Mucosa of descending colon (tissue), 3 donors: ENCODE measurements at regions not wholly inside any gene's neighbourhood (a gene's known extent, or its start where the extent isn't known, plus 50 kb on each side); places are given as distances from the start of the nearest gene placed in this dataset.

Source experiments
- ATAC-seq: fragments of 200-7000 bp; cut with Tn5 transposase; one replicate; pipeline ENCODE4 v1.9.1; 2020; ENCODE audit warnings: mild to moderate bottlenecking, moderate library complexity
- DNase-seq, 3 donors: peaks; one replicate each; pipeline ENCODE4 v3.0.0-alpha.2; 2020
- H3K36me3 ChIP-seq: fragments of 200-600 bp; one replicate; pipeline ENCODE4 v1.8.0; 2021; ENCODE audit warnings: low read depth, mild to moderate bottlenecking
- H3K4me1 ChIP-seq: fragments of 200-600 bp; one replicate; pipeline ENCODE4 v1.8.0; 2021; ENCODE audit warnings: low read depth, mild to moderate bottlenecking
- H3K4me3 ChIP-seq: fragments of 200-600 bp; one replicate; pipeline ENCODE4 v1.8.0; 2021; ENCODE audit warnings: mild to moderate bottlenecking
- H3K9me3 ChIP-seq: fragments of 200-600 bp; one replicate; pipeline ENCODE4 v1.8.0; 2021; ENCODE audit warnings: mild to moderate bottlenecking
- CTCF ChIP-seq: fragments of 200-600 bp; IDR thresholded peaks from one replicate; pipeline ENCODE4 v1.8.0; 2022; ENCODE audit warnings: antibody characterized with exemption, mild to moderate bottlenecking
- intact Hi-C, 2 donors: fragments of 100-400 bp; cut with DNase I in 1 of 2; cut with micrococcal nuclease in 1 of 2; formaldehyde crosslinking; loops; one replicate each; pipeline versions ENCODE4 v1.11.0 to v1.11.1; 2022; cut with DNase I, micrococcal nuclease
- donor health status: DM: no; HTN: no; CAD: no; lungs with moderate emphysema.
- donor health status: DM: no; HTN: no; CAD: no.
- donor health status: DM: no; HTN: yes; CAD: no.

- ATAC-seq, result no peak
- DNase-seq, result no peak
- Histone ChIP-seq H3K36me3 (no peaks in the 10 kb centered on the region), H3K4me1 (no peaks in the 10 kb centered on the region), H3K4me3 (no peak overlapping the region), H3K9me3 (no peaks in the 10 kb centered on the region)
- no peak for TF ChIP-seq CTCF
- intact Hi-C loops, result no loop called here
Measured at GRCh38 chr2:183919926-183920325, 678.4 kb upstream of the ZNF804A start.

GRCh38 chr2:183925281-183925680 is 673.0 kb upstream of the ZNF804A start:
- Histone ChIP-seq H3K9me3 (no peaks in the 10 kb centered on the region), H3K4me3 (no peak overlapping the region), H3K4me1 (no peaks in the 10 kb centered on the region), H3K36me3 (no peaks in the 10 kb centered on the region)
- intact Hi-C loops, result no loop called here
- TF ChIP-seq CTCF, result no peak
- DNase-seq (no peak), ATAC-seq (no peak)

GRCh38 chr2:183926433-183926832 is 671.9 kb upstream of the ZNF804A start:
- no peak for DNase-seq

GRCh38 chr2:183927406-183928325 is 670.7 kb upstream of the ZNF804A start:
- intact Hi-C loops, result no loop called here
- no peak for DNase-seq
- TF ChIP-seq CTCF, result no peak
- Histone ChIP-seq H3K4me3 (no peak overlapping the region), H3K9me3 (no peaks in the 10 kb centered on the region), H3K36me3 (no peaks in the 10 kb centered on the region), H3K4me1 (no peaks in the 10 kb centered on the region)
- ATAC-seq, result no peak

More at GRCh38 chr2:183926433-183926832, 671.9 kb upstream of the ZNF804A start:
- Histone ChIP-seq H3K4me3 (no peak overlapping the region), H3K36me3 (no peaks in the 10 kb centered on the region), H3K9me3 (no peaks in the 10 kb centered on the region), H3K4me1 (no peaks in the 10 kb centered on the region)
- ATAC-seq, result no peak
- TF ChIP-seq CTCF, result no peak
- intact Hi-C loops, result no loop called here

GRCh38 chr2:183935005-183935404 is 663.3 kb upstream of the ZNF804A start:
- TF ChIP-seq CTCF, result no peak
- Histone ChIP-seq H3K4me1 (no peaks in the 10 kb centered on the region), H3K9me3 (peaks cover 6% of the 10 kb centered on the region), H3K36me3 (no peaks in the 10 kb centered on the region), H3K4me3 (no peak overlapping the region)
- intact Hi-C loops, result no loop called here
- no peak for ATAC-seq
- DNase-seq, result no peak
